ENCODE measurements at regions not wholly inside any gene's neighbourhood (a gene's known extent, or its start where the extent isn't known, plus 50 kb on each side); places are given as distances from the start of the nearest gene placed in this dataset.

- no peaks in the 10 kb centered on the region for H3K4me1 ChIP-seq (ENCODE audit: control insufficient read depth, extremely low read depth, insufficient read depth, low read length)
- FAIRE-seq (no peak), DNase-seq (ENCODE audit: low read depth, low spot score) (no peak)
- TF ChIP-seq EZH2 (IDR thresholded peaks at IDR 0.05; ENCODE audit: low read length), result no peak
- TF ChIP-seq, protein P1, sequence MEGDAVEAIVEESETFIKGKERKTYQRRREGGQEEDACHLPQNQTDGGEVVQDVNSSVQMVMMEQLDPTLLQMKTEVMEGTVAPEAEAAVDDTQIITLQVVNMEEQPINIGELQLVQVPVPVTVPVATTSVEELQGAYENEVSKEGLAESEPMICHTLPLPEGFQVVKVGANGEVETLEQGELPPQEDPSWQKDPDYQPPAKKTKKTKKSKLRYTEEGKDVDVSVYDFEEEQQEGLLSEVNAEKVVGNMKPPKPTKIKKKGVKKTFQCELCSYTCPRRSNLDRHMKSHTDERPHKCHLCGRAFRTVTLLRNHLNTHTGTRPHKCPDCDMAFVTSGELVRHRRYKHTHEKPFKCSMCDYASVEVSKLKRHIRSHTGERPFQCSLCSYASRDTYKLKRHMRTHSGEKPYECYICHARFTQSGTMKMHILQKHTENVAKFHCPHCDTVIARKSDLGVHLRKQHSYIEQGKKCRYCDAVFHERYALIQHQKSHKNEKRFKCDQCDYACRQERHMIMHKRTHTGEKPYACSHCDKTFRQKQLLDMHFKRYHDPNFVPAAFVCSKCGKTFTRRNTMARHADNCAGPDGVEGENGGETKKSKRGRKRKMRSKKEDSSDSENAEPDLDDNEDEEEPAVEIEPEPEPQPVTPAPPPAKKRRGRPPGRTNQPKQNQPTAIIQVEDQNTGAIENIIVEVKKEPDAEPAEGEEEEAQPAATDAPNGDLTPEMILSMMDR (optimal IDR thresholded peaks at IDR 0.05 in 1 of 3, IDR thresholded peaks at IDR 0.05 in 1 of 3, conservative IDR thresholded peaks at IDR 0.05 in 1 of 3; ENCODE audit: extremely low read depth in 1 of 3, insufficient read depth in 2 of 3, low read length in 3 of 3), result no peak
- no peaks in the 10 kb centered on the region for H3K36me3 ChIP-seq (ENCODE audit: control insufficient read depth in 2 of 2, extremely low read depth in 1 of 2, insufficient read depth in 2 of 2, low read length in 2 of 2)
- no peak overlapping the region for H3K4me2 ChIP-seq (ENCODE audit: control insufficient read depth, extremely low read depth, insufficient read depth, low read depth, low read length)
- no peak overlapping the region for H3K27ac ChIP-seq (ENCODE audit: control insufficient read depth, insufficient read depth, low read length)
- dilution Hi-C loops (cut with MboI; ENCODE audit: extremely low pct_ligation_motif_present, low sequenced_read_pairs), result no loop called here
- H3K9me3 ChIP-seq (ENCODE audit: control insufficient read depth, low read depth, low read length), result no peaks in the 10 kb centered on the region
- no peaks in the 10 kb centered on the region for H4K20me1 ChIP-seq (ENCODE audit: control insufficient read depth, extremely low read depth, insufficient read depth, low read length)
- no peak overlapping the region for H3K9ac ChIP-seq (ENCODE audit: control insufficient read depth, extremely low read depth, insufficient read depth, low read length)
- H3K4me3 ChIP-seq (ENCODE audit: control insufficient read depth in 2 of 3, extremely low read depth in 1 of 3, insufficient read depth in 2 of 3, low read depth in 1 of 3, low read length in 3 of 3), result no peak overlapping the region
- no peak overlapping the region for H2AFZ ChIP-seq (ENCODE audit: control insufficient read depth, low read length)
- H3K9me1 ChIP-seq (ENCODE audit: control insufficient read depth, extremely low read depth, insufficient read depth, low read length), result no peaks in the 10 kb centered on the region
- no peaks in the 10 kb centered on the region for H3K79me2 ChIP-seq (ENCODE audit: control insufficient read depth, insufficient read depth, low read length)
- H3K27me3 ChIP-seq (ENCODE audit: control insufficient read depth, extremely low read depth, insufficient read depth, low read length), result no peaks in the 10 kb centered on the region
Measured at GRCh38 chr3:102664126-102664525, 229.3 kb downstream of the ZPLD1 start.

- Histone ChIP-seq H3K9me1 (ENCODE audit: control insufficient read depth, extremely low read depth, insufficient read depth, low read length) (no peaks in the 10 kb centered on the region), H3K36me3 (ENCODE audit: control insufficient read depth in 2 of 2, extremely low read depth in 1 of 2, insufficient read depth in 2 of 2, low read length in 2 of 2) (no peaks in the 10 kb centered on the region), H3K9ac (ENCODE audit: control insufficient read depth, extremely low read depth, insufficient read depth, low read length) (no peak overlapping the region), H3K27ac (ENCODE audit: control insufficient read depth, insufficient read depth, low read length) (no peak overlapping the region), H2AFZ (ENCODE audit: control insufficient read depth, low read length) (no peak overlapping the region), H3K79me2 (ENCODE audit: control insufficient read depth, insufficient read depth, low read length) (no peaks in the 10 kb centered on the region), H3K4me2 (ENCODE audit: control insufficient read depth, extremely low read depth, insufficient read depth, low read depth, low read length) (no peak overlapping the region), H3K4me3 (ENCODE audit: control insufficient read depth in 2 of 3, extremely low read depth in 1 of 3, insufficient read depth in 2 of 3, low read depth in 1 of 3, low read length in 3 of 3) (no peak overlapping the region), H3K4me1 (ENCODE audit: control insufficient read depth, extremely low read depth, insufficient read depth, low read length) (no peaks in the 10 kb centered on the region), H3K27me3 (ENCODE audit: control insufficient read depth, extremely low read depth, insufficient read depth, low read length) (no peaks in the 10 kb centered on the region), H3K9me3 (ENCODE audit: control insufficient read depth, low read depth, low read length) (no peaks in the 10 kb centered on the region), H4K20me1 (ENCODE audit: control insufficient read depth, extremely low read depth, insufficient read depth, low read length) (no peaks in the 10 kb centered on the region)
- DNase-seq (ENCODE audit: low read depth, low spot score) (no peak), FAIRE-seq (no peak)
- TF ChIP-seq EZH2 (IDR thresholded peaks at IDR 0.05; ENCODE audit: low read length), result no peak
- TF ChIP-seq, protein P1 (optimal IDR thresholded peaks at IDR 0.05 in 1 of 3, IDR thresholded peaks at IDR 0.05 in 1 of 3, conservative IDR thresholded peaks at IDR 0.05 in 1 of 3; ENCODE audit: extremely low read depth in 1 of 3, insufficient read depth in 2 of 3, low read length in 3 of 3), result no peak
- dilution Hi-C loops (cut with MboI; ENCODE audit: extremely low pct_ligation_motif_present, low sequenced_read_pairs), result no loop called here
Measured at GRCh38 chr3:102665183-102665582, 230.4 kb downstream of the ZPLD1 start.
